ENCODE measurements at regions not wholly inside any gene's neighbourhood (a gene's known extent, or its start where the extent isn't known, plus 50 kb on each side); places are given as distances from the start of the nearest gene placed in this dataset.
A peak's percentile ranks its signal among the peaks of the same experiment; 100 is the strongest.
"Not testable (repeated sequence)": the region's sequence is repeated elsewhere in the genome, so short reads cannot be mapped to it uniquely, and the experiment has no call there.

GRCh38 chr6:82511546-82511945, 147.9 kb downstream of the TPBG start:
- no peak for DNase-seq

DNA sequence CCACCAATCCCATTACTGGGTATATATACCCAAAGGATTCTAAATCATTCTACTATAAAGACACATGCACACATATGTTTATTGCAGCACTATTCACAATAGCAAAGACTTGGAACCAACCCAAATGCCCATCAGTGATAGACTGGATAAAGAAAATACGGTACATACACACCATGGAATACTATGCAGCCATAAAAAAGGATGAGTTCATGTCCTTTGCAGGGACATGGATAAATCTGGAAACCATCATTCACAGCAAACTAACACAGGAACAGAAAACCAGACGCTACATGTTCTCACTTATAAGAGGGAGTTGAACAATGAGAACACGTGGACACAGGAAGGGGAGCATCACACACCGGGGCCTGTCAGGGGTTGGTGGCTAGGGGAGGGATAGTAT, 154.3 kb downstream of the TPBG start:
- DNase-seq: not testable (repeated sequence)

- DNase-seq: no peak
Observed at GRCh38 chr6:82521369-82521768, 157.8 kb downstream of the TPBG start.

DNA sequence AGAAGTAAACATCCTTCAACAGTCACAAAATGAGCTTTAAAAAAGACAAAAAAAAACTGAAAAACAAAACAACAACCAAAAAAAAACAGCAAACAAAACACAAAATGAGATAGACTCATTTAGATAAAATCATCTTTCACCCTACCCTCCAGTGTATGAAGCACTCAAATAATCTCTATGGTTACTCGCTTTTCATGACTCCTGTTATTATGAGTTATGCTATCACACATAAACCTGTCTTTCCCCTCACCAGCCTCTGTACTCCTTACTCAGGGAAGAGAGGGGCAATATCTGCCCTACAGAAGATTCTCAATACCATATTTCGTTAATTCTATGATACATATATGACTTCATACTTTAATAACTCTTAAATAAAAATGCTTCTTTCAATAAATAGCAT, 158.2 kb downstream of the TPBG start:
- DNase-seq: no peak

- no peak for DNase-seq
Observed at GRCh38 chr6:82524031-82524430, 160.4 kb downstream of the TPBG start.

DNA sequence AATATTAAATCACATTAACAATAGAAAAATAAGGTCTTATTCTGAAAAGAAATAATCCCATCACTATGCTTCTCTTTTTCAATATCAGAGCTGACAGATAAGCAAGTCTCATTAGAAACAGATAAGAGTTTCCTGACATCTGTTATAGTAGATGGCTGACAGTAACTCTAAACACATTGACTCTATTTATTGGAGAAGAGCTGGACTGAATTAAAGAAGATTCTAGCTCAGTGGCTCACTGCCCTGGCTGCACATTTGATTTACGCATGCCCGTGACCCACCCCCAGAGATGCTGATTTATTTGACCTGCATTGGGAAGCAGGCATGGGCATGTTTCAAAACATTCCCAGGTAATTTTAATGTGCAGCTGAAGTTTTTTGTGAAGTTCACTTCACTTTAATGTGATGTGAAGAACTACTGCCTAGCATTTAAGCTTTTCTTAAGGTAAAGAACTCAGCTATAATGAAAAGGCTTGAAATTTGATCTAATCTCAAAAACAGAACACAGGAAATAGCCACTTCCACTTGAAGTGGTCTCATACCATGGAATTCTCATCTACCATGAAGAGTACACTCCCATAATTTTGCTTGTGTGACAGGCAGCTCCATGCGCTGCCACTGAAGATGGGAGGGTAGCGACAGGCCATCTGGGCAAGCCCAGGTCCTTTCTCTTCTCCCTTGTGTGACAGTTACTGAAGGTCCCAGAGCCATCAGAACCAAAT, 162.3 kb downstream of the TPBG start:
- DNase-seq: peak; percentile 9

GRCh38 chr6:82529960-82530460, 166.4 kb downstream of the TPBG start:
- DNase-seq: not testable (repeated sequence)

DNA sequence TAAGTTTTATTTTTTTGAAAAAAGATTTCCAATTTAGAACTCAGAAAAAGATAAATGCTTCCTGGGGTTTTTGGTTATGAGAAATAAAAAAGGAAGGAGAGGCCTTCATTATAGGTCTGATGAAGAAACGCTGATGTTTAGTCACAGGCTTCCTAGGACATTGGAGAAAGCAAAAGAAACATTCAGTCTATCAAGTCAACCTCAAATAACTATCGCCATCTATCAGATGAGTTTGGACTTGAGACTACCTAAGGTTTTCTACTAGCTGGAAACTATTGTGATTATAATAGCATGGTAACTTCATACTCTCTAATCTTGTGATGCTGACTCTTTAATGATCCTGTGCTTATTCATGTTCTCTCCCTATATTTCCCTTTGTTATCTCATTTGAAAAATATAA, 171.3 kb downstream of the TPBG start:
- DNase-seq: no peak

DNA sequence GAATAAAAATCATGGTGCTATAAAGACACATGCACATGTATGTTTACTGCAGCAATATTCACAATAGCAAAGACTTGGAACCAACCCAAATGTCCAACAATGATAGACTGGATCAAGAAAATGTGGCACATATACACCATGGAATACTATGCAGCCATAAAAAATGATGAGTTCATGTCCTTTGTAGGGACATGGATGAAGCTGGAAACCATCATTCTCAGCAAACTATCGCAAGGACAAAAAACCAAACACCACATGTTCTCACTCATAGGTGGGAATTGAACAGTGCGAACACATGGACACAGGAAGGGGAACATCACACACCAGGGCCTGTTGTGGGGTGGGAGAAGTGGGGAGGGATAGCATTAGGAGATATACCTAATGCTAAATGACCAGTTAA, 185.9 kb downstream of the TPBG start:
- DNase-seq: not testable (repeated sequence)

DNA sequence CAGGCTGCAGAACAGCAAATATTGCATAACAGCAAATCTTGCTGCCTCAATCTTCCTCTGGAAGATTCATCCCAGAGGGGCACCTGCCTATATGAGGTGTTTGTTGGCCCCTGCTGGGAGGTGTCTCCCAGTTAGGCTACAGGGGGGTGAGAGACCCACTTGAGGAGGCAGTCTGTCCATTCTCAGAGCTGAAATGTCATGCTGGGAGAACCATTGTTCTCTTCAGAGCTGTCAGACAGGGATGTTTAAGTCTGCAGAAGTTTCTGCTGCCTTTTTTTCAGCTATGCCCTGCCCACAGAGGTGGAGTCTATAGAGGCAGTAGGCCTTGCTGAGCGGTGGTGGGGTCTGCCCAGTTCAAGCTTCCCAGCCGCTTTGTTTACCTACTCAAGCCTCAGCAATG, 187.7 kb downstream of the TPBG start:
- not testable (repeated sequence) for DNase-seq

DNA sequence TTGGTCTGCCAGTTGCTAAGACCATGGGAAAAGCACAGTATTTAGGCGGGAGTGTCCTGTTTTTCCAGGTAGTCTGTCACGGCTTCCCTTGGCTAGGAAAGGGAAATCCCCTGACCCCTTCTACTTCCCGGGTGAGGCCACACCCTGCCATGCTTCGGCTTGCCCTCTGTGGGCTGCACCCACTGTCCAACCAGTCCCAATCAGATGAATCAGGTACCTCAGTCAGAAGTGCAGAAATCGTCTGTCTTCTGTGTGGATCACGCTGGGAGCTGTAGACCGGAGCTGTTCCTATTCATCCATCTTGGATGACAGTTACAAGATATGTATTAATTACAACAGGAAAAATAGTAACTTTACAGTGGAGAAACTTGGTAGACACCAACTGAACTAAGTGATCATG, 188.2 kb downstream of the TPBG start:
- DNase-seq: no peak

GRCh38 chr6:82553863-82554531, 190.4 kb downstream of the TPBG start:
- no peak for DNase-seq

DNA sequence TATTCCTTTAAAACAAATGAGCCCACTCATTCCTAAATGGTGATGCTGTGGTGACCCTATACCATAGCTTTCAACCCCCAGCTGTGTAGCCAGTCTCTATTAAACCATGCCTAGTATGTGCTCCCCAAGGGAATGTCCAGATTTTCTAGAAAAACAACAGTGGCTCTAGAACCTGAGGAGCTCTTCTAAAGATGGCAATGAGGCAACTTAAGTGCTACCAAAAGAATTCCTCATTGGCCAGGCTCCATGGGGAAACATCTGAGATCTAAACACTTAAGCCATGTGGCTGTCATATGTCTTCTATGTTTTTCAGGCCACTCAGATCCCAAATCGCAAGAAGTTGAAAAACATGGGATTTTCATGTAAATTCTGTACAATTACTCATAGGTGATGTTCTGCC, 191.0 kb downstream of the TPBG start:
- DNase-seq: no peak

DNA sequence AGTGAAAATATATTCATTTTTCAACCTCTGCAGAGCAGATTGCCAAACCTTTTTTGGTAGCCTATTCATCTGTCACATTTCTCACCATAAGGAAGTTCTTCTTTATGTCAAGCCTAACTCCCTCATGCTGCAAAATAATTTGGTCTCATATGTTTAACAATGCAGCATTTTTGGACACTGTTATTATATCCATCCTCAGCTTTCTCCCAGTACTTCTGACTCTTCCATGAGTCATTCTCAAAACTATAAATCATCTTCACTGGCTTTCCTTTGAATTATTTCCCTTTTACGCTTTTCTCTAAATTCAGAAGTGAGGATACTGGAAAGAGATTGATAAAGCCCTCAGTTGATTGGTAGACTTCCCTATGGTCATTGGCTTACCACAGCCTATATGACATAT, 192.2 kb downstream of the TPBG start:
- DNase-seq: no peak

GRCh38 chr6:82558531-82558930, 194.9 kb downstream of the TPBG start:
- DNase-seq: not testable (repeated sequence)

GRCh38 chr6:82567621-82568020, 204.0 kb downstream of the TPBG start:
- DNase-seq: no peak

DNA sequence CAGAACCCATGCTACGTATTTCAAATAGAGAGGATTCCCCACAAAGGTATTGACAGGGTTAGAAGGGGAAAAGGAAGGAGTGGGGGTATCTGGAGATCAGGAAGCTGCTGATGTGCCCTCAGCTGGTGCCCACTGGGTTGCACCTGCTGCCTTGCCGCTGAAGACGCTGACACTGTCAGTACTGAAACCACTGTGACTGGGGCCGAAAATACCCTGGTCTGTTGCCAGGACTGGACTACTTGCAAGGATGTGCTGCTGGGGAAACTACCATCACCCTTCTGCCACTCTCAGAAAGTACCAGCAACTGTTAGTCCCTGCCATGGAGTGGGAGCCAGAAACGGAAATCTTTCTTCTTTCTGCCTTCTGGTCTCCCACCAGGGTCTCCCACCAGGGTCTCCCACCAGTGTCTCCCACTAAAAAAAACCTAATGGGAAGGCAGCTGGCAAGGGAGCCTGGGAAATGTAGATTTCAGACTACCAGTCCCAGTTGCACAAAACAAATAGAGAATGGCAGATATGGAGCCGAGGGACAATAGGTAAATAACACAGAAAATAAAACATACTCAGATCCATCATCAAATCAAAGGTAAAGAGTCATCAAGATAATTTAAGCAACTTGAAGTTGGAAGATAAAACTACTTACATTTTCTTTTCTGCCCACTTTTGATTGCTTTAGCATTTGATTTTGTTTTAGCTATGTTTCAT, 204.8 kb downstream of the TPBG start:
- DNase-seq: no peak

DNA sequence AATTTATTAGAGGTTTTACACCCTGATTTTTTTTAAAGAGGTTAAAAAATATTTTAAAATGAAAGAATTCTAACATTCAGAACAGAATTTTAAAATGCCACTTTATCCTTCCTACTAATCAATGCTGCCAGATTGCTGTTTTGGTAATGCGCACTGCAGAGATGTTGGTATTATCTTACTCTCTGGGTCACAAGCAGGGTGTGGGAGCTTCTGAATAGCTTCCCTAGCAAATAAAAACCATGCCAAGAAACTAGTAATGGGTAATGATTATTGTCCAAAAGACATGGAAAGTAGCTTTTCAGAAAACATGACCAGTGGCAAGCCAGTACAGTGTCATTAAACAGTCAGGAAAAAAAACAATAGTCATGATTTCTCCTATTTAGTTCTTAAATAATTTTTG, 205.4 kb downstream of the TPBG start:
- DNase-seq: no peak

DNA sequence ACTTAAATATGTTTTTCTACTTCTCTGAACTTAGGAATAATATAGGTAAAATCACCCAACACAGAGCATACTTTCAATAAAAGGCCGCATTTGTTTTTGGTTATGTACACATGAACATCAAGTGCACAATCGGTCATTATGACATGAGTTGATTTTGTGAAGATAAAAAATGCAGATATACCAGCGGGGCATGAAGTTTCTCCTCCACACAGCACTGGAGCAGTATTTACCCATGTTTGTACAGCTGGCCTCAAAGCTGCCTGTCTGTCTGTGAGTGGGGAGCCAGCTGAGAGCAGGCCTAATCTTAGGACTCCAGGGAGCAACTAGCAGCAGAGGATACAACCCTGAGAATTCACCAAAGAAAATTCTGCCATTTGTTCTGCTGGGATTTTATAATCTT, 206.5 kb downstream of the TPBG start:
- DNase-seq: no peak

GRCh38 chr6:82571455-82571854, 207.8 kb downstream of the TPBG start:
- DNase-seq: no peak

DNA sequence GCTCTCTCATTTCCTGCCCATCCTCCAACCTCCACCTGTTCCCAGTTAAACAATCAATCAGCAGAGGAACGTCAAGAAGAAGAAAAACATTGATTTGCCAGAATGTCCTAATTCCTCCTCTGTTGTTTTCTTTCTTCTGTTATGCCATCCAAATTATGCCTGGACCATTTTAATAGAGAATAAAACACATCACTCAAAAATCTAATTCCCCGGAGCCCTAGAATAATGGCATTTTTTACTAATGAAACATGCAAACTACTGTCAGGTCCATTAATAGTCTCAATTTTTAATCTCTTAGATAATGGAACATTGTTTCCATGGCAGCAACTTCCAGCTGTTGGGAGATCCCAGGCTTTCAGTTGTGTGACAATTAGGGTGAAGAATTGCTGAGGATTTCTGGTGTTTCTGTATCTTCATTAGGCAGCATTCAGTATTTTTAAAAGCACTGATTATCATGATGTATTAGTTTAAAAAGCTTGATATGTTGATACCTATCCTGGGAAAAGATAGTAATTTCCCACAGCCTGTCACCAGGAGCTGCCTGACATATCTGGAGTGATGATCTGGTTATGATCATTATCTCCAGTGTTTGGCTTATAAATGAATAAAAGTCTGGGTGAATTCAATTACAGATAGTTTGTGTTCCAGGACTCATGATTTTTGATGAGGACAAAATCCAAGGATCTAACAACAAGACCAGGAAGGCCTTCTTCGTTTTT, 209.8 kb downstream of the TPBG start:
- no peak for DNase-seq

- DNase-seq: no peak
Observed at GRCh38 chr6:82576284-82576683, 212.7 kb downstream of the TPBG start.

Measured in renal pelvis (tissue), 1 donor.